MM.1S (cell line): ENCODE measurements at regions not wholly inside any gene's neighbourhood (a gene's known extent, or its start where the extent isn't known, plus 50 kb on each side); places are given as distances from the start of the nearest gene placed in this dataset.

Source experiments
- CTCF ChIP-seq: fragments of 300-600 bp; sonication (generic); IDR thresholded peaks from 2 replicates; pipeline ENCODE4 v1.5.1; 2016; ENCODE audit warnings: antibody characterized with exemption, low read length, mixed read lengths
- EZH2phosphoT487 ChIP-seq: fragments of 300-600 bp; sonication (generic); IDR thresholded peaks from 2 replicates; pipeline ENCODE4 v1.6.1; 2018; ENCODE audit warnings: antibody characterized with exemption, low read length

GRCh38 chr3:65039754-65040210 is 352.0 kb upstream of the ADAMTS9 start:
- TF ChIP-seq CTCF (no peak), EZH2phosphoT487 (no peak)
